ENCODE measurements at regions not wholly inside any gene's neighbourhood (a gene's known extent, or its start where the extent isn't known, plus 50 kb on each side); places are given as distances from the start of the nearest gene placed in this dataset.
A peak's percentile ranks its signal among the peaks of the same experiment; 100 is the strongest.

- Histone ChIP-seq H3K27ac (ENCODE audit: low read length) (no peak overlapping the region), H2AFZ (ENCODE audit: low read depth, low read length) (peak overlapping the region; percentile 46; the same call in 1 of the 2 replicates)
- TF ChIP-seq EZH2phosphoT487 (IDR thresholded peaks at IDR 0.05; ENCODE audit: low read depth) (no peak), CTCF (IDR thresholded peaks at IDR 0.05; ENCODE audit: low read depth, low read length) (no peak)
Measured at GRCh38 chr13:69566104-69566716, 541.4 kb upstream of the ATXN8OS start.

GRCh38 chr13:69565334-69565733, 542.3 kb upstream of the ATXN8OS start:
- no peaks in the 10 kb centered on the region for H3K27me3 ChIP-seq (ENCODE audit: low read depth, low read length)
- no peaks in the 10 kb centered on the region for H3K9me3 ChIP-seq (ENCODE audit: insufficient read depth, low read length)
- H3K4me1 ChIP-seq (ENCODE audit: low read length) = peaks cover 5% of the 10 kb centered on the region
- H3K79me2 ChIP-seq (ENCODE audit: low read length) = no peaks in the 10 kb centered on the region
- no peak overlapping the region for H2AFZ ChIP-seq (ENCODE audit: low read depth, low read length)
- H4K20me1 ChIP-seq (ENCODE audit: insufficient read depth, low read length) = no peaks in the 10 kb centered on the region
- H3K36me3 ChIP-seq (replicated peaks; ENCODE audit: low read depth, low read length) = no peaks in the 10 kb centered on the region
- TF ChIP-seq EZH2phosphoT487 (IDR thresholded peaks at IDR 0.05; ENCODE audit: low read depth) (no peak), CTCF (IDR thresholded peaks at IDR 0.05; ENCODE audit: low read depth, low read length) (peak; percentile 75)
- no peak overlapping the region for H3K9ac ChIP-seq (ENCODE audit: low read length)
- H3K4me2 ChIP-seq (ENCODE audit: low read length) = no peak overlapping the region
- no peak overlapping the region for H3K27ac ChIP-seq (ENCODE audit: low read length)
- no peak overlapping the region for H3K4me3 ChIP-seq (ENCODE audit: low read length)

More at GRCh38 chr13:69566104-69566716, 541.4 kb upstream of the ATXN8OS start:
- H3K4me3 ChIP-seq (ENCODE audit: low read length) = no peak overlapping the region
- no peak overlapping the region for H3K9ac ChIP-seq (ENCODE audit: low read length)
- no peaks in the 10 kb centered on the region for H3K27me3 ChIP-seq (ENCODE audit: low read depth, low read length)
- no peaks in the 10 kb centered on the region for H3K36me3 ChIP-seq (replicated peaks; ENCODE audit: low read depth, low read length)
- no peaks in the 10 kb centered on the region for H4K20me1 ChIP-seq (ENCODE audit: insufficient read depth, low read length)
- no peaks in the 10 kb centered on the region for H3K9me3 ChIP-seq (ENCODE audit: insufficient read depth, low read length)
- peaks cover 5% of the 10 kb centered on the region for H3K4me1 ChIP-seq (ENCODE audit: low read length)
- no peaks in the 10 kb centered on the region for H3K79me2 ChIP-seq (ENCODE audit: low read length)
- H3K4me2 ChIP-seq (ENCODE audit: low read length) = no peak overlapping the region

- Histone ChIP-seq H3K79me2 (ENCODE audit: low read length) (no peaks in the 10 kb centered on the region), H3K4me3 (ENCODE audit: low read length) (no peak overlapping the region), H3K4me1 (ENCODE audit: low read length) (no peaks in the 10 kb centered on the region), H3K9ac (ENCODE audit: low read length) (no peak overlapping the region), H3K9me3 (ENCODE audit: insufficient read depth, low read length) (no peaks in the 10 kb centered on the region), H3K27me3 (ENCODE audit: low read depth, low read length) (no peaks in the 10 kb centered on the region), H4K20me1 (ENCODE audit: insufficient read depth, low read length) (no peaks in the 10 kb centered on the region), H2AFZ (ENCODE audit: low read depth, low read length) (peak overlapping the region; percentile 52), H3K36me3 (replicated peaks; ENCODE audit: low read depth, low read length) (no peaks in the 10 kb centered on the region), H3K4me2 (ENCODE audit: low read length) (no peak overlapping the region), H3K27ac (ENCODE audit: low read length) (no peak overlapping the region)
- TF ChIP-seq EZH2phosphoT487 (IDR thresholded peaks at IDR 0.05; ENCODE audit: low read depth) (no peak), CTCF (IDR thresholded peaks at IDR 0.05; ENCODE audit: low read depth, low read length) (no peak)
Measured at GRCh38 chr13:69556540-69557196, 551.0 kb upstream of the ATXN8OS start.

- Histone ChIP-seq H4K20me1 (ENCODE audit: insufficient read depth, low read length) (no peaks in the 10 kb centered on the region), H3K4me2 (ENCODE audit: low read length) (no peak overlapping the region), H3K9me3 (ENCODE audit: insufficient read depth, low read length) (no peaks in the 10 kb centered on the region), H2AFZ (ENCODE audit: low read depth, low read length) (no peak overlapping the region), H3K4me1 (ENCODE audit: low read length) (no peaks in the 10 kb centered on the region), H3K27ac (ENCODE audit: low read length) (no peak overlapping the region), H3K27me3 (ENCODE audit: low read depth, low read length) (no peaks in the 10 kb centered on the region), H3K36me3 (replicated peaks; ENCODE audit: low read depth, low read length) (no peaks in the 10 kb centered on the region), H3K79me2 (ENCODE audit: low read length) (no peaks in the 10 kb centered on the region), H3K9ac (ENCODE audit: low read length) (no peak overlapping the region), H3K4me3 (ENCODE audit: low read length) (no peak overlapping the region)
- no peak for TF ChIP-seq CTCF (IDR thresholded peaks at IDR 0.05; ENCODE audit: low read depth, low read length)
- TF ChIP-seq EZH2phosphoT487 (IDR thresholded peaks at IDR 0.05; ENCODE audit: low read depth) = no peak
Measured at GRCh38 chr13:69553976-69554375, 553.6 kb upstream of the ATXN8OS start.
